ENCODE measurements at regions not wholly inside any gene's neighbourhood (a gene's known extent, or its start where the extent isn't known, plus 50 kb on each side); places are given as distances from the start of the nearest gene placed in this dataset.

DNA sequence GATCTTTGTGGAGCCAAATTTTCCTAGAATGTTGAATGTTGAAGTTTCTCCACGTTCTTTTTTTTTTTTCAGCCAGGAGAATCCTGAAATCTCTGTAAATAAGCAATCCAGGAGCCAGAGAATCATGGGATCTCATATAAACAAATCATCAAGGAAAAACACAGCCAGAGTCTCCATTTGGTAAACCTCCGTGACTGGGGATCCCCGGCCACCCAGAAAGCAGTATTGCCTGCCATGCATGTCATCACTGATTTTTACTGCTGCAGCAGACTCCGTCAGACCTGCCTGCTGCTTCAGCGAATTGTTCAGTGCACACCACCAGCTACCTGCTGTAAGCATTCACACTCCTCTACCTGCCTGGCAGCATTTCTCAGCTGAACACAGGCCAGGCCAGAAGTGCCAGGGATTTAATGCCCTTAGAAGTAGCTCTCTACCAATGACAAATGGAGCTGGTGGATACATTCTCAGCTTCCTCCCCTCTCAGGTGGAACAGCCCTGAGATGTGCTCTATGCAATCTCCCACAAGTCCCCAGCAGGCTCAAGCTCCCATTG lies 158.6 kb downstream of the CYLD start:
- Histone ChIP-seq H3K4me1 (ENCODE audit: control insufficient read depth, extremely low read depth, insufficient read depth, low read length) (no peaks in the 10 kb centered on the region), H3K36me3 (ENCODE audit: control insufficient read depth in 2 of 2, extremely low read depth in 1 of 2, insufficient read depth in 2 of 2, low read length in 2 of 2) (no peaks in the 10 kb centered on the region), H3K27me3 (ENCODE audit: control insufficient read depth in 2 of 2, insufficient read depth in 2 of 2, low read length in 2 of 2) (no peaks in the 10 kb centered on the region), H3K9me3 (replicated peaks; ENCODE audit: control insufficient read depth, insufficient read depth, low read length) (peaks cover 2% of the 10 kb centered on the region), H3K79me2 (ENCODE audit: control insufficient read depth, insufficient read depth, low read length) (no peaks in the 10 kb centered on the region), H2AFZ (ENCODE audit: low read depth, low read length) (no peak overlapping the region), H3K9ac (replicated peaks; ENCODE audit: extremely low read depth, insufficient read depth, low read length) (no peak overlapping the region), H3K27ac (ENCODE audit: insufficient read depth, low read depth, low read length) (no peak overlapping the region), H3K9me1 (replicated peaks; ENCODE audit: control insufficient read depth, extremely low read depth, insufficient read depth, low read length) (no peaks in the 10 kb centered on the region), H4K20me1 (replicated peaks; ENCODE audit: control insufficient read depth, extremely low read depth, insufficient read depth, low read length) (no peaks in the 10 kb centered on the region), H3K4me3 (replicated peaks in 1 of 3; ENCODE audit: insufficient read depth in 1 of 3, low read depth in 1 of 3, low read length in 3 of 3) (no peak overlapping the region), H3K4me2 (ENCODE audit: insufficient read depth, low read length) (no peak overlapping the region)
- FAIRE-seq = no peak
- no peak for TF ChIP-seq MYC (IDR thresholded peaks at IDR 0.05; ENCODE audit: low read depth, low read length)
- TF ChIP-seq, protein P1, sequence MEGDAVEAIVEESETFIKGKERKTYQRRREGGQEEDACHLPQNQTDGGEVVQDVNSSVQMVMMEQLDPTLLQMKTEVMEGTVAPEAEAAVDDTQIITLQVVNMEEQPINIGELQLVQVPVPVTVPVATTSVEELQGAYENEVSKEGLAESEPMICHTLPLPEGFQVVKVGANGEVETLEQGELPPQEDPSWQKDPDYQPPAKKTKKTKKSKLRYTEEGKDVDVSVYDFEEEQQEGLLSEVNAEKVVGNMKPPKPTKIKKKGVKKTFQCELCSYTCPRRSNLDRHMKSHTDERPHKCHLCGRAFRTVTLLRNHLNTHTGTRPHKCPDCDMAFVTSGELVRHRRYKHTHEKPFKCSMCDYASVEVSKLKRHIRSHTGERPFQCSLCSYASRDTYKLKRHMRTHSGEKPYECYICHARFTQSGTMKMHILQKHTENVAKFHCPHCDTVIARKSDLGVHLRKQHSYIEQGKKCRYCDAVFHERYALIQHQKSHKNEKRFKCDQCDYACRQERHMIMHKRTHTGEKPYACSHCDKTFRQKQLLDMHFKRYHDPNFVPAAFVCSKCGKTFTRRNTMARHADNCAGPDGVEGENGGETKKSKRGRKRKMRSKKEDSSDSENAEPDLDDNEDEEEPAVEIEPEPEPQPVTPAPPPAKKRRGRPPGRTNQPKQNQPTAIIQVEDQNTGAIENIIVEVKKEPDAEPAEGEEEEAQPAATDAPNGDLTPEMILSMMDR (IDR thresholded peaks at IDR 0.05; ENCODE audit: extremely low read depth in 1 of 2, insufficient read depth in 1 of 2, low read depth in 1 of 2, low read length in 2 of 2) = no peak
- CTCF ChIA-PET = no interaction called here
- intact Hi-C loops (cut with micrococcal nuclease) (no loop called here), dilution Hi-C loops (cut with MboI; ENCODE audit: extremely low pct_ligation_motif_present, low sequenced_read_pairs) (no loop called here)
- POLR2A ChIA-PET = no interaction called here
- BruUV-seq (replicated peaks) = no TSS peak
- no peak for DNase-seq (ENCODE audit: low read depth, low spot score)

DNA sequence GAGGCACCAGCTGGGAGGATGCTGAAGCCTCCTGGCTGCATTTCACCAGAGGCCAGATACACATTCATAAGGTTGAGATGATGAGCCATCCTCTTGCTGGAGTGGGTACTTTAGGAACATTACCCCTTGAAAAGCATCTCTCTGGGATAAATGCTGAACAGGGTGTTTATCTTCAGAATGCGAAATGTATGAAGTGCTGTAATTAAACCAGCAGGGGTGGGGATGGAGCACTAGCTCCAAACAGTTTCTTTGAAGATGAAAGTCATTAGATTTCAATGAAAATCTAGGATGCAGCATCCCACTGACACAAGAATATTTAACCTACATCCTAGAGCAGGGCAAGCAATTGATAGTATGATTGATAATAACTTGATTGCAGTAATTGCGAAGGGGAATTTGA lies 158.1 kb downstream of the CYLD start:
- Histone ChIP-seq H3K36me3 (ENCODE audit: control insufficient read depth in 2 of 2, extremely low read depth in 1 of 2, insufficient read depth in 2 of 2, low read length in 2 of 2) (no peaks in the 10 kb centered on the region), H3K79me2 (ENCODE audit: control insufficient read depth, insufficient read depth, low read length) (no peaks in the 10 kb centered on the region), H3K4me1 (ENCODE audit: control insufficient read depth, extremely low read depth, insufficient read depth, low read length) (no peaks in the 10 kb centered on the region), H3K4me3 (replicated peaks in 1 of 3; ENCODE audit: insufficient read depth in 1 of 3, low read depth in 1 of 3, low read length in 3 of 3) (no peak overlapping the region), H3K27me3 (ENCODE audit: control insufficient read depth in 2 of 2, insufficient read depth in 2 of 2, low read length in 2 of 2) (no peaks in the 10 kb centered on the region), H2AFZ (ENCODE audit: low read depth, low read length) (no peak overlapping the region), H3K9me1 (replicated peaks; ENCODE audit: control insufficient read depth, extremely low read depth, insufficient read depth, low read length) (no peaks in the 10 kb centered on the region), H3K9ac (replicated peaks; ENCODE audit: extremely low read depth, insufficient read depth, low read length) (no peak overlapping the region), H3K4me2 (ENCODE audit: insufficient read depth, low read length) (no peak overlapping the region), H3K9me3 (replicated peaks; ENCODE audit: control insufficient read depth, insufficient read depth, low read length) (peaks cover 2% of the 10 kb centered on the region), H4K20me1 (replicated peaks; ENCODE audit: control insufficient read depth, extremely low read depth, insufficient read depth, low read length) (no peaks in the 10 kb centered on the region), H3K27ac (ENCODE audit: insufficient read depth, low read depth, low read length) (no peak overlapping the region)
- no TSS peak for BruUV-seq (replicated peaks)
- ChIA-PET POLR2A (no interaction called here), CTCF (no interaction called here)
- TF ChIP-seq POLR2AphosphoS5 (IDR thresholded peaks at IDR 0.05; ENCODE audit: insufficient read depth, low read depth, low read length) (no peak), FOS (IDR thresholded peaks at IDR 0.05; ENCODE audit: borderline replicate concordance, insufficient read depth, low read length) (no peak), GATA2 (IDR thresholded peaks at IDR 0.05; ENCODE audit: insufficient read depth, insufficient read length, low read depth, low read length) (no peak), JUN (IDR thresholded peaks at IDR 0.05; ENCODE audit: borderline replicate concordance, insufficient read depth, insufficient read length, low read depth) (no peak), MYC (IDR thresholded peaks at IDR 0.05; ENCODE audit: low read depth, low read length) (no peak), EZH2 (IDR thresholded peaks at IDR 0.05; ENCODE audit: borderline replicate concordance, low read depth, low read length, severe bottlenecking) (no peak), POLR2A (IDR thresholded peaks at IDR 0.05; ENCODE audit: low read depth, low read length) (no peak)
- TF ChIP-seq, protein P1 (IDR thresholded peaks at IDR 0.05; ENCODE audit: extremely low read depth in 1 of 2, insufficient read depth in 1 of 2, low read depth in 1 of 2, low read length in 2 of 2) = no peak
- TF ChIP-seq, protein P2, sequence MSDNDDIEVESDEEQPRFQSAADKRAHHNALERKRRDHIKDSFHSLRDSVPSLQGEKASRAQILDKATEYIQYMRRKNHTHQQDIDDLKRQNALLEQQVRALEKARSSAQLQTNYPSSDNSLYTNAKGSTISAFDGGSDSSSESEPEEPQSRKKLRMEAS (IDR thresholded peaks at IDR 0.05; ENCODE audit: insufficient read depth, insufficient read length) = no peak
- DNase-seq (ENCODE audit: low read depth, low spot score) (no peak), FAIRE-seq (no peak)
- dilution Hi-C loops (cut with MboI; ENCODE audit: extremely low pct_ligation_motif_present, low sequenced_read_pairs) = no loop called here
- intact Hi-C loops (cut with micrococcal nuclease) = no loop called here

Measured in endothelial cell of umbilical vein (primary cell).